Lower leg skin (tissue), 4 donors: ENCODE measurements at regions not wholly inside any gene's neighbourhood (a gene's known extent, or its start where the extent isn't known, plus 50 kb on each side); places are given as distances from the start of the nearest gene placed in this dataset.

Experiments used
- DNase-seq, 2 donors: peaks; one replicate each; pipeline ENCODE4 v3.0.0-alpha.2; 2019; ENCODE audit warnings: low spot score in 2 of 2
- H3K4me3 ChIP-seq: fragments of 200-600 bp; sonication (generic); 2 replicates; pipeline ENCODE4 v1.5.1; 2017; ENCODE audit warnings: mild to moderate bottlenecking, low read depth; ENCODE audit not compliant: poor library complexity, severe bottlenecking
- CTCF ChIP-seq, 3 donors: fragments of 450-650 bp; IDR thresholded peaks; one replicate each; pipeline ENCODE4 v1.5.1; 2016; ENCODE audit warnings: antibody characterized with exemption in 3 of 3, mild to moderate bottlenecking in 3 of 3, moderate library complexity in 2 of 3
- POLR2A ChIP-seq, 2 donors: fragments of 450-650 bp; IDR thresholded peaks; one replicate each; pipeline ENCODE4 v1.6.1; 2016 to 2017; ENCODE audit warnings: antibody characterized with exemption in 2 of 2, mild to moderate bottlenecking in 1 of 2, moderate library complexity in 1 of 2
- WGBS, 2 donors: methylation state at CpG; one replicate each; pipeline ENCODE4 v1.1.5; 2018; 5-methylcytosine and 5-hydroxymethylcytosine counted together
- intact Hi-C: fragments of 100-400 bp; cut with DNase I; formaldehyde crosslinking; loops from one replicate; pipeline ENCODE4 v1.15.0; 2023; ENCODE audit warnings: low total_unique reads

- TF ChIP-seq POLR2A (IDR thresholded peaks at IDR 0.05), result no peak
- no peak for TF ChIP-seq CTCF (IDR thresholded peaks at IDR 0.05)
- intact Hi-C loops, result no loop called here
- H3K4me3 ChIP-seq, result no peak overlapping the region
- no peak for DNase-seq
- 82 to 86% methylated on average over 6 of the region's 6 CpGs for WGBS, 2 donors
Observed at GRCh38 chr6:3525915-3526314, 69.1 kb upstream of the SLC22A23 start.

- no peak for TF ChIP-seq POLR2A (IDR thresholded peaks at IDR 0.05)
- TF ChIP-seq CTCF (IDR thresholded peaks at IDR 0.05), result no peak
- H3K4me3 ChIP-seq, result no peak overlapping the region
- intact Hi-C loops, result no loop called here
- WGBS, 2 donors, result 85 to 86% methylated on average over 2 of the region's 2 CpGs
- no peak for DNase-seq
Observed at GRCh38 chr6:3524456-3524855, 67.6 kb upstream of the SLC22A23 start.

- no peak for TF ChIP-seq POLR2A (IDR thresholded peaks at IDR 0.05)
- TF ChIP-seq CTCF (IDR thresholded peaks at IDR 0.05), result no peak
- DNase-seq, result no peak
- H3K4me3 ChIP-seq, result no peak overlapping the region
- 82 to 86% methylated on average over 7 of the region's 7 CpGs for WGBS, 2 donors
- intact Hi-C loops, result no loop called here
Observed at GRCh38 chr6:3523966-3524365, 67.1 kb upstream of the SLC22A23 start.

- WGBS, 2 donors, result 42 to 45% methylated on average over 5 of the region's 5 CpGs
- no peak overlapping the region for H3K4me3 ChIP-seq
- intact Hi-C loops, result no loop called here
- TF ChIP-seq POLR2A (IDR thresholded peaks at IDR 0.05) (no peak), CTCF (IDR thresholded peaks at IDR 0.05) (no peak)
- DNase-seq, result no peak
Observed at GRCh38 chr6:3523271-3523670, 66.4 kb upstream of the SLC22A23 start.

GRCh38 chr6:3522561-3523260, 65.9 kb upstream of the SLC22A23 start:
- DNase-seq, result no peak
- no peak for TF ChIP-seq CTCF (IDR thresholded peaks at IDR 0.05)
- no peak for TF ChIP-seq POLR2A (IDR thresholded peaks at IDR 0.05)
- whole genome bisulfite sequencing, 2 donors, result 62% methylated on average over 7 of the region's 7 CpGs
- H3K4me3 ChIP-seq, result no peak overlapping the region
- intact Hi-C loops, result no loop called here
